ENCODE measurements at regions not wholly inside any gene's neighbourhood (a gene's known extent, or its start where the extent isn't known, plus 50 kb on each side); places are given as distances from the start of the nearest gene placed in this dataset.

- DNase-seq (ENCODE audit: extremely low read depth, low read depth), result no peak
These were observed 192.3 kb upstream of the PITRM1 start for GRCh38 chr10:3364768-3365480.

GRCh38 chr10:3363311-3364045, 190.9 kb upstream of the PITRM1 start:
- TF ChIP-seq CTCF (IDR thresholded peaks at IDR 0.05; ENCODE audit: low read depth, low read length, missing control alignments), result no peak
- no peak overlapping the region for H3K4me3 ChIP-seq (replicated peaks; ENCODE audit: low read depth, low read length)
- DNase-seq (ENCODE audit: extremely low read depth, low read depth), result no peak

More at GRCh38 chr10:3364768-3365480, 192.3 kb upstream of the PITRM1 start:
- no peak for TF ChIP-seq CTCF (IDR thresholded peaks at IDR 0.05; ENCODE audit: low read depth, low read length, missing control alignments)
- no peak overlapping the region for H3K4me3 ChIP-seq (replicated peaks; ENCODE audit: low read depth, low read length)

- TF ChIP-seq CTCF (IDR thresholded peaks at IDR 0.05; ENCODE audit: low read depth, low read length, missing control alignments), result no peak
- H3K4me3 ChIP-seq (replicated peaks; ENCODE audit: low read depth, low read length), result no peak overlapping the region
- no peak for DNase-seq (ENCODE audit: extremely low read depth, low read depth)
These were observed 189.8 kb upstream of the PITRM1 start for GRCh38 chr10:3362394-3362793.

- no peak for TF ChIP-seq CTCF (IDR thresholded peaks at IDR 0.05; ENCODE audit: low read depth, low read length, missing control alignments)
- no peak overlapping the region for H3K4me3 ChIP-seq (replicated peaks; ENCODE audit: low read depth, low read length)
- DNase-seq (ENCODE audit: extremely low read depth, low read depth), result no peak
These were observed 189.1 kb upstream of the PITRM1 start for GRCh38 chr10:3361640-3362039.

- no peak overlapping the region for H3K4me3 ChIP-seq (replicated peaks; ENCODE audit: low read depth, low read length)
- TF ChIP-seq CTCF (IDR thresholded peaks at IDR 0.05; ENCODE audit: low read depth, low read length, missing control alignments), result no peak
- no peak for DNase-seq (ENCODE audit: extremely low read depth, low read depth)
These were observed 185.2 kb upstream of the PITRM1 start for GRCh38 chr10:3357737-3358136.

GRCh38 chr10:3355536-3355935, 183.0 kb upstream of the PITRM1 start:
- H3K4me3 ChIP-seq (replicated peaks; ENCODE audit: low read depth, low read length), result no peak overlapping the region
- TF ChIP-seq CTCF (IDR thresholded peaks at IDR 0.05; ENCODE audit: low read depth, low read length, missing control alignments), result no peak
- DNase-seq (ENCODE audit: extremely low read depth, low read depth), result no peak
